AG09319 (cell line): ENCODE measurements at regions not wholly inside any gene's neighbourhood (a gene's known extent, or its start where the extent isn't known, plus 50 kb on each side); places are given as distances from the start of the nearest gene placed in this dataset.

Experiments used
- DNase-seq: peaks from one replicate; pipeline ENCODE4 v3.0.0-alpha.2; 2010; ENCODE audit warnings: low read depth; ENCODE audit errors: extremely low read depth
- TF ChIP-seq, protein P1 (sequence below): IDR thresholded peaks from 2 replicates; pipeline ENCODE4 v1.5.1; 2011; ENCODE audit warnings: low read depth, mild to moderate bottlenecking, inconsistent platforms, low read length, moderate library complexity

GRCh38 chr11:112859787-112860186, 101.4 kb upstream of the NCAM1 start:
- DNase-seq = no peak
- TF ChIP-seq, protein P1, sequence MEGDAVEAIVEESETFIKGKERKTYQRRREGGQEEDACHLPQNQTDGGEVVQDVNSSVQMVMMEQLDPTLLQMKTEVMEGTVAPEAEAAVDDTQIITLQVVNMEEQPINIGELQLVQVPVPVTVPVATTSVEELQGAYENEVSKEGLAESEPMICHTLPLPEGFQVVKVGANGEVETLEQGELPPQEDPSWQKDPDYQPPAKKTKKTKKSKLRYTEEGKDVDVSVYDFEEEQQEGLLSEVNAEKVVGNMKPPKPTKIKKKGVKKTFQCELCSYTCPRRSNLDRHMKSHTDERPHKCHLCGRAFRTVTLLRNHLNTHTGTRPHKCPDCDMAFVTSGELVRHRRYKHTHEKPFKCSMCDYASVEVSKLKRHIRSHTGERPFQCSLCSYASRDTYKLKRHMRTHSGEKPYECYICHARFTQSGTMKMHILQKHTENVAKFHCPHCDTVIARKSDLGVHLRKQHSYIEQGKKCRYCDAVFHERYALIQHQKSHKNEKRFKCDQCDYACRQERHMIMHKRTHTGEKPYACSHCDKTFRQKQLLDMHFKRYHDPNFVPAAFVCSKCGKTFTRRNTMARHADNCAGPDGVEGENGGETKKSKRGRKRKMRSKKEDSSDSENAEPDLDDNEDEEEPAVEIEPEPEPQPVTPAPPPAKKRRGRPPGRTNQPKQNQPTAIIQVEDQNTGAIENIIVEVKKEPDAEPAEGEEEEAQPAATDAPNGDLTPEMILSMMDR = no peak

DNA sequence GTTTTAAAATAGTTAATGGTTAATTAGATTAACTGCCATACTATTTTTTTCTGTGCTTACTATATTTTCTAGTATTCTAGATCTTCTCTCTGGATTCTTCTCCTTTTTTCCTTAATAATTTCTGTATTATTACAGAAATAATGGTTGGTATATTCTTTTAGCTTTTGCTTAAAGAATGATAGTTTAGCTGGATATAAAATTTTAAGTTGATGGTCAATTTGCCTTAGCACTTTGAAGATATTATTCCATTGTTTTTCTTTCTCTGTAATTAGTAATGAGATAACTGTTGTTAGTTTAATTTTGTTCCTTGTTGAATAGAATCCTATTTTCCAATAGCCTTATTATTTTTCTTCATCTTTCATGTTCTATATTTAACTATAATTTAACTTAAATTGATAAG, 99.9 kb upstream of the NCAM1 start:
- TF ChIP-seq, protein P1 = no peak
- DNase-seq = no peak

- no peak for DNase-seq
- TF ChIP-seq, protein P1 = no peak
These were observed 97.9 kb upstream of the NCAM1 start for GRCh38 chr11:112863305-112863704.

DNA sequence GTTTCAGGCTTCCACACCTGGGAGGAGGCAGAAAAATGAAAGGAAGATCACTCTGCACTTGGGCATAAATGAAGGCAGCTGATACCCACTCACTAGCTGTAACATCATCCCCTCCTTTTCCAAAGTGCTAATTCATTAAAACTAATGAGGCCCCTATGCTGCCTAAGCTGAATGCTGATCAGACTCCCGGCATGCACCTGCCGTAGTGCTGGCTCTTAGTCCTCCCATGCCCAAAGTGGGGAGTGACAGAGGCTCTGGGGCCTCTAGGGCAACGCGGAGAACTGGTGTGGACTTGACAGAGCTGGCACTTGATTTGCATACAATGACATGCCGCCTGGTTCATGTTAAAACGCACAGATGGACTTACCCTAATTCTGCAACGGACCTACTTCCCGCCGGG, 96.5 kb upstream of the NCAM1 start:
- no peak for DNase-seq
- TF ChIP-seq, protein P1 = no peak

GRCh38 chr11:112871909-112872500, 89.2 kb upstream of the NCAM1 start:
- TF ChIP-seq, protein P1 = no peak
- no peak for DNase-seq

DNA sequence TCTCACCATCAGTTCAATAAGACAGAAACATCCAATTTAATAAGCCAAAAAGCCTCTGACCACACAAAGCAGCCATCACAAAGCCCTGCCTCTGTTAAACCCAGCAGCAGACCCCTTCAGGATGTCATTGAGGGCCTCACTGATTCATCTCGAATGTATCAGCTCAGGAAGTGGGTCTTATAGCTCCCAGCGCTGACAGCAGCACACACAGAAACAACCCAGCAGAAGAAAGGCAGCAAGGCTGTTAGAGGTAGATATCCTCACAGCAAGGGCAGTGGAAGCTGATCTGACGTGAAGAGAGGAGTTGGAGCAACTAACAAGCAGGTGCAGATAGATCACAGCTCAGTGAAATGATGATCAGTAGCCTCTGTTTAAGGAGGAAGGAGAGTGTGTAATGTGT, 86.2 kb upstream of the NCAM1 start:
- TF ChIP-seq, protein P1 = no peak
- no peak for DNase-seq

- DNase-seq = no peak
These were observed 83.6 kb upstream of the NCAM1 start for GRCh38 chr11:112877581-112877980.

More at GRCh38 chr11:112877581-112877980, 83.6 kb upstream of the NCAM1 start:
- TF ChIP-seq, protein P1 = no peak
